Erythroblast (primary cell): ENCODE measurements at regions not wholly inside any gene's neighbourhood (a gene's known extent, or its start where the extent isn't known, plus 50 kb on each side); places are given as distances from the start of the nearest gene placed in this dataset.
"Not testable (repeated sequence)": the region's sequence is repeated elsewhere in the genome, so short reads cannot be mapped to it uniquely, and the experiment has no call there.

Experiments
- DNase-seq, 2 experiments: peaks; one replicate each; lab custom pipeline; 2025; lab: John Stamatoyannopoulos, UW
- POLR2A ChIP-seq: IDR thresholded peaks from 2 replicates; pipeline ENCODE4 v1.6.1; 2011; ENCODE audit warnings: mild to moderate bottlenecking, low read length

DNA sequence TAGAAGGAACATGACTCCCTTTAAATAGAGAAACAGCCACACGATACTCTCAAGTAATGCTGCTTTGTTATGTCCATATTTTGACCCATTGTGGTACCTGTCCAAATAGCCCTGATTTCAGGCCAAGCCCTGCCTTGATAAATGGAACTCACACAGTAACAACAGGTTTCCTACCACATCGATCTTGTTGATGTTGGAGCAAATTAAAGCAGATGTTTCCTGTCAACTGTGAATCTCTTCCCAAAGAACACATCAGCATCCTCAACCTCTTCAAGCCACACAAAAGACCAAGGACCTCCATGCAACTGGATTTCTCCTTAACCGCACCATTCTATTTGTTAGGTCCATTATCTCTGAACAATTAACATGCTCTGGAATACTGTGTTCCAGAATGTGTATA lies 109.5 kb downstream of the FOXD4L6 start:
- not testable (repeated sequence) for DNase-seq

DNA sequence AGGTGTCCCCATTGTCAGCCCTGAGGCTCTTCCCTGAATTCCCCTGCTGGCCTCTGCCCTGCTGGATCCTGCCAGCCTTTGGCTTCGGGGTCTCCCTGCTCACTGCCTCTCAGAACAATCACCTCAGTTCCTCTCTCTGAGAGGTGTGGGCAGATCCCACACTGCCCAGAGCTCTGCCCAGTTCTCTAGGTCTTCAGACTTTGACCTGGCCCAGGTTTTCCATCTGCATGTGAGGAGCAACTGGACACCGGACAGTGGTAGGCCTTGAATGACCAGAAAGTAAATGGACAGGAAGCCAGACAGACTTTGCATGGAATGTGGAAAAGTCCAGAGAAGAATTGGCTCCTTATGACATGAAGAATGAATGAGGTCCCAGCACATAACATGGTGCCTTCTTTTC lies 111.8 kb downstream of the FOXD4L6 start:
- not testable (repeated sequence) for DNase-seq

DNA sequence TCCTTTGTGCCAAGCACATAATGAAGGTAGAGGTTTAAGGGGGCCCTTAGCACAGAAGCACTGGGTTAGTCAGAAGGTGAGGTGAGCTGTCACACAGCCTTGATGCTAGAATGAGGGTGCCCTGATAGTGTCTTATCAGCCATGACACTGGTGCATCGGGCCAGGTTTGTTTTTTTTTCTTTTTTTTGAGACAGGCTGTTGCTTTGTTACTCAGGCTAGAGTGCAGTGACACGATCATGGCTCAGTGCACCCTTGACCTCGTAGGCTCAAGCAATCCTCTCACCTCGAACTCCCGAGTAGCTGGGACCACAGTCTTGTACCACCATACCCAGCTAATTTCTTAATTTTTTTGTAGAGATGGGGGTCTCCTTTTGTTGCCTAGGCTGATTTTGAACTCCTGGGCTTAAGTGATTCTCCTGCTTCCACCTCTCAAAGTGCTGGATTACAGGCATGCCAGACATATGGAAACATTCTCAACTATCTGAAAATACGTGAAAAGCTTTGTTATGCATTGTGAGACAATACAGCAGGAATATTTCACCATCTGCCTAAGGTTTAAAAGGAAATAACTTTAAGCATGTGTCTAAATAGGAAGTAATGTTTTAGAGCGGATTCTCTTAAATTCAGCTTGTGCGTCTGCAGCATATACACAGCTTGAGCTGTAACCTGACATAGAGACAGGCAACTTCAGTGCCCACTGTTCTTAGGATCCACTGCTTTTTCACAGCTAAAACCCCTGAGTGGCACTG lies 128.4 kb downstream of the FOXD4L6 start:
- not testable (repeated sequence) for DNase-seq

DNA sequence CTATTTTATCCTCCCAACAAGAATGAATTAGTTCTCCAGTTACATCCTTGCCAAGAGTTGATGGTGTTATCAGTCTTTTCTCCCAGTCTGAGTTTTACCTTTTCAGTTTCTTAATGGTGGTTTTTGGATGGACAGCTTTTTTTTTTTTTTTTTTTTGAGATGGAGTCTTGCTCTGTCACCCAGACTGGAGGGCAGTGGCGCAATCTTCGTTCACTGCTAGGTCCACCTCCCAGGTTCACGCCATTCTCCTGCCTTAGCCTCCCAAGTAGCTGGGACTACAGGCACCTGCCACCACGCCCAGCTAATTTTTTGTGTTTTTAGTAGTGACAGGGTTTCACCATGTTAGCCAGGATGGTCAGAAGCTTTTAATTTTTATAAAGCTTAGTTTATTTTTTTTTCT lies 133.0 kb downstream of the FOXD4L6 start:
- DNase-seq: not testable (repeated sequence)

DNA sequence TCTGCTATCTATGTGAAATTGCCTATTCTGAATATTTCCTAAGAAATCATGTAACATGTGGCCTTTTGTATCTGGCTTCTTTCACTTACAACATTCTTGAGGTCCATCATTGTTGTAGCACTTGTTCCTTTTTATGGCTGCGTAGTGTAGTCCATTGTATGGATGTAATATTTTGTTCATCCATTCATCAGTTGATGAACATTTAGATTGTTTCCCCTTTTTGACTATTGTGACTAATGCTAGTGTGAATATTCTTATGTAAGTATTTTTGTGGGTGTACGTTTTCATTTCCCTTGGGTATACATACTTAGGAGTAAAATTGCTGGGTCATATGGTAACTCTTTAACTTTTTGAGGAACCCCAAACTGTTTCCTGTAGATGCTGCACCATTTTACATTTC lies 134.6 kb downstream of the FOXD4L6 start:
- DNase-seq: not testable (repeated sequence)

DNA sequence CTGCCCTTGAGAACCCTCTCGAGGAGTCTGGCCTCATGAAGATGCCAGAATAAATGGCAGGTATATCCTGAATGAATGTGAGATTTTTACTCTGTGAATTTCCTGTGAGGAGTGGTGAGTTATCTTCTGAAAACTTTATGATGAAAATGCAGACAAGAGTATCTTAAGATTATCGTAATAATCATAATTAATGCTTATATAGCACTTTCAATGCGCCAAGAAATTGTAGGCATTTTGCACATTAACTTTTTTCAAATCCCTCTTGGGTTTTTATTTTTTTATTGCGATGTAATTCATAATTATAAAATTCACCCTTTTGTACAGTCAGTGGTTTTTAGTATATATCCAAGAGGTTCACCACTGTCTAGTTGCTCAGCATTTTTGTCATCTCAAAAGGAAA lies 135.1 kb downstream of the FOXD4L6 start:
- not testable (repeated sequence) for DNase-seq

DNA sequence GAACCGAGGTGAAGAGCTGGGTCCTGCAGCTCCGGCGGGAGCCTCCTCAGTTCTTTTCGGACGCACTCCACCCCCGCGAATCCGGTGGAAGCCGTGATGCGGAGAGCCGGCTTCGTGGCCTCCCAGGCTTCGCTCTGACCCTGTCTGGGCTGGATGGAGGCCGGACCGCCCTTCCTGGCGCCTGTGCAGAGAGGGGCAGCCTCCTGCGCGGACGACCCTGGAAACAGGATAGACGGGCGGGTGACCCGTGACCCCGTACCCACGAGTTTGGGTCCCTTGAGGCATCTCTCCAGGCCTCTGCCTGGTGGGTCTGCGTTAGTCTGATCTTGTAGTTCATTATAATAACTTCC lies 136.0 kb downstream of the FOXD4L6 start:
- TF ChIP-seq POLR2A: peak; percentile 45
- DNase-seq: not testable (repeated sequence)

DNA sequence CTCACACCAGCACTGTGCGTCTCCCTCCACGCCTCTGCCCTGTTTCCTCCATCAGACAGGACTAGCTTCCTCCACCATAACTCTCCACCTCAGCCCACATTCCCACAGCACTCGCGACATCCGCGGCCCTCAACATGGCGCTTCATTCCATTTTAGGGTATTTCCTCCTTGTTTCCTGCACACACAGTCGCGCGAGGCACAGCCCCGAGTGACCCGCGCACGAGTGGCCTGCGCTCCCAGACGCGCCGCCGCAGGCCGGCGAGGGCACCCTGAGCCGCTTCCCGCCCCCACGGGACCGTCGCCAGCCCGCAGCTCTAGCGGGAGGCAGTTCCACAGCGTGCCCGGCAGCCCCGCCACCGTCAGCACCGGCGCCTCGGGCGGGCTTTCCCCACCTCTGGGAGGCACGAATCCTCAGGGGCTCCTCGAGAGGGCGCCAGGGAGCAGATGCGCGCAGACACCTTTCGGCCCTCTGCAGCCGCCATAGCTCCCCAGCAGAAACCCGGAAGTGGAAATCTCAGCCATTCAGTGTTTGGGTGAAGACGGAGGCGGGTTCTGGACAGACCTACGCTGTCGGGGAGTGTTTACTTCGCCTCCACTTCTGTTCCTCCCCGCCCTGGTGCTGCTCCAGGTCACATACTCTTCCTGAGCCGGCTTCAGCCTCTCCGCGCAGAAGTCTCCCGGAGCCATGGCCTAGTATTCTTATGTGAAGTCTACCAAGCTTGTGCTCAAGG lies 136.6 kb downstream of the FOXD4L6 start:
- DNase-seq: not testable (repeated sequence)
- TF ChIP-seq POLR2A: peak; percentile 91

DNA sequence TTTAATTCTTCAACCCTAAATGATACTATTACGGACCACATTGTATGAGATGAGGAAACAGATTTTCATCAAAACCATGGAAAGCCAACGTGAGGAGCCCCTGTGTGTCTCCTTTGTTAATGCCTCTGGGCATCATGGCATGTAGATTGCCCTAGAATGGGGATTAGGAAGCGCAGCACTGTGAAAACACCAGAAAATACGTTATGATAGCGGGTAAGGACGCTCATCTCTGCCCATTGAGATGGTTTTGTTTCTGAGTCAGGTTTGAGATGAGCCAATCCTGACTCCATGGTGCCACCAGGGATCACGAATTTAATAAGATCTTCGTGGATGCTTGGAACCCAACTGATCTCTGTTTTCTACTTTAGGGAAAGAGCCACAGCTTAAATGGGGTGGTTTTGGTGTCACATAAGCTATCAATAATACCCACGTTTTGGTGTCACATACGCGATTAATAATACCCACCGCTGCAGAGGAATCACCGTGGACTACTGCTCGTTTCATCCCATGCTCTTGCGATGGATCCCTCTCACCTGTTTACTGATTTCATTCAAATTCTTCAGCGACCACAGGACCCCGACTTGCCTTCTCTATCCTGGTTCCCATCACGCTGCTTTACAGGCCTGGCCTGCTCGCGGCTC lies 137.3 kb downstream of the FOXD4L6 start:
- DNase-seq: not testable (repeated sequence)

DNA sequence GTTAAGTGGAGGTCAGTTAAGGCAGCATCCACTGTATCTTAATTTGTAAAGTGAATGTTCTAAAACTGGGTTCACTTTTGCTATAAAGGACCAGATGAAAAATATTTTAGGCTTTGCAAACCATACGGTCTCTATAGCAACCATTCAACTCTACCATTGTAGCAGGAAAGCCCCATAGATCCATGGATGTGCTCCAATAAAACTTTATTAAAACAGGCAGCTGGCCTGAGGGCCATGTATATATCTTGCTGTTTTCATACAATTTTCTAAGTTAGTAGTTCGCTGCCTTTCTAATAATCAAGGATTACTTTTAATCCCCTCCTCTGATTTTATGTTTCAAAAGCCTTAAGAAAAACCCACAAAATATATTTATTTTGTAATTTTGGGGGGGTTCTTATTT lies 142.1 kb downstream of the FOXD4L6 start:
- DNase-seq: not testable (repeated sequence)

DNA sequence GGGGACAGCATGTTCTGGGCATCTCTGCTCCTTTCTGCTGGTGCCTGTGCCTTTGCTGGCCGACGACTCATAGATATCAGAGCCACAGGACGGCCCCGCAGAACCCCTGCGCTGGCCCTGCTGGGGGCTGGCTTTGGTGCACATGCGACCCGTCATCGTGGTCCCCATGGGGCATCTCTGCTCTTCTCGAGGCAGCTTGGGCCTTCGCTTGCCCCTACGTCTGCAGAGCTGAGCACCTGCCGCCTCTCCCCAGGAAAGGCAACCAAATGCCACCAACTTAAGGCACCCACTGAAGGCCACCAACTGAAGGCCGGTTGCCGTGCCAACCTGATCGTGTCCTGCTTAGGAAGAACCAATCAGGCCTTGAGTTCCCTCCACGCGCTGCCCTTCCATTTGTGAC lies 153.1 kb downstream of the FOXD4L6 start:
- DNase-seq: not testable (repeated sequence)

DNA sequence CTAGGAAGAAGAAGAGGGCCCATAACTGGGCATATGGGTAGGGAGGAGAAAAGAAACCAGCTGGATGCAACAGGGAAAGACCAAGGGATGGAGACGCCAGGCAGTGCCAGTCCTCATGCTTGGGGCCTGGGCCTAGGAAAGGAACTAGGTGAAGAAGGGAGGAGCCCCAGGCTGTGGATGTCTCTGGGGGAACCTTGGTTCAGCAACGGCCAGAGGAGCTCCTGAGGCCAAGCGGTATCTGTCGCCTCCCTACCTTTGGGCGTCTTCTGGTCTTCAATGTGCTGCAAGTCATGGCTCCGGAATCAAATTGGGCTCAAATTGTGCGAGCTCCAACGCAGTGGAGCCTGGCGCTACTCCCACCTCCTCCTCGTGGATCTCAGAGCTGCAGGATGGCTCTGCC lies 153.6 kb downstream of the FOXD4L6 start:
- not testable (repeated sequence) for DNase-seq

DNA sequence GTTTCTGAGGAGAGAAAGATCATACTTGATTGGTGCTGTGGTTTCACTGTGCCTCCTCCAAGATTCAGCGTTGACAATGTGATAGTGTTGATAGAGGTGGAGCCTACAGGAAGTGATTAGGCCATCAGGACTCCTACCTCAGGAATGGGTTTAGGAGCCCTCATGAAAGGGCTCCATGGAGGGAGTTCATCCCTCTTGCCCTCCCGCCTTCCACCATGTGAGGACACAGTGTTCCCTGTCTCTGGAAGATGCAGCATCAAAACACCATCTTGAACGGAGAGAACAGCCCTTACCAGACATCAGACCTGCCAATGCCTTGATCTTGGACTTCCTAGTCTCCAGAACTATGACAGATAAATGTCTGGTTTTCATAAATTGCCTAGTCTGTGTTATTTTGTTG lies 156.7 kb downstream of the FOXD4L6 start:
- not testable (repeated sequence) for DNase-seq

DNA sequence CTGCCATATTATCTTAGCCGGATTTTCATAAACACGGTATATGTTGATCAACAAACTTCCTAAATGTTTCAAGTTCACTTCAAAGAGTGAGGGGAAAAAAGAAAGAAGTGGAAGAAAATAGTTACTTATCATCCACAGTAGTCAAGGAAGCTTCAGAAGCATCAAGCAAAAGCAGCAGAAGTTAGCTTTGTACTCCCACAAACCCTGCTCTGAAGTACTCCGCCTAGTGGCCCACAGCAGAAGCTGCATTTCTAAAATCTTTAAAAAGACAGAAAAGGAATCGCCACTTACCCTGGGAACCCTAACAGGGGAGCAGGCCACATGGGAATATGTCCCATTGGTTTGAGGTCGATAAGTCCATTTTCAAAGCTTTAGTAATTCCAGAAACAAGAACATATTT lies 158.1 kb downstream of the FOXD4L6 start:
- not testable (repeated sequence) for DNase-seq

DNA sequence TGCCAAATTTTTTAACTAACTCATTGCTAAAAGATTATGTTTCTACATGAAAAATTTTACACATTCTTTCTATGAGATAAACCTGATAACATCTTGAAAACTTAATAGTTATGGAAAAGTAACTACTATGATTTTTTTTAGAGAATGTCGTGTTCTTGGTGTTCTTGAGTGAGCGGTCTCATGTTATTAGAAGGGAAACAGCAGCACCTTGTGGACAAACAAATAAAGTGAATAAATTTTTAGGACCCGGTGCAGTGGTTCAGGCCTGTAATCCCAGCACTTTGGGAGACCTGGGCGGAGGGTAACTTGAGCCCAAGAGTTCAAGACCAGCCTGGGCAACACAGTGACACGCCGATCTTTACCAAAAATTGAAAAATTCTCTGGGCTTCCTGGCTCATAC lies 166.0 kb downstream of the FOXD4L6 start:
- not testable (repeated sequence) for DNase-seq

DNA sequence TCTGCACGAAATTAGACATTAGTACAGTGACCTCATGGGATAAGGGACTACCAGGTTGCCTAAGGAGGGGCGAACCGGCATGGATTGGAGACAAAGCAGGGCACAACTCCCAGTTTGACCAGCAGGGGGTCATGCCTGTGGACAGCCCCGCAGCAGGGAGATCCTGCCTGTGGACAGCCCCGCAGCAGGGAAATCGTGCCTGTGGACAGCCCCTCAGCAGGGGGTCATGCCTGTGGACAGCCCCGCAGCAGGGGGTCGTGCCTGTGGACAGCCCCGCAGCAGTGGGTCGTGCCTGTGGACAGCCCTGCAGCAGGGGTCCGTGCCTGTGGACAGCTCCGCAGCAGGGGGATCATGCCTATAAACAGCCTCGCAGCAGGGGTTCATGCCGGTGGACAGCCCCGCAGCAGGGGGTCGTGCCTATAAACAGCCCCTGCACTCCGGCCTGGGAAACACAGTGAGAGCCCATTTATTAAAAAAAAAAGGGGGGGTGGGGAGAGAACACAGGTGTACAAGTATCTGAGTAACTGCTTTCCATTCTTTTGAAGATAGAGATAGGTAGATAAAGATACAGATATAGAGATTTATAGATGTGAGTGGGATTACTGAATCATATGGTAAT lies 176.5 kb downstream of the FOXD4L6 start:
- not testable (repeated sequence) for DNase-seq

DNA sequence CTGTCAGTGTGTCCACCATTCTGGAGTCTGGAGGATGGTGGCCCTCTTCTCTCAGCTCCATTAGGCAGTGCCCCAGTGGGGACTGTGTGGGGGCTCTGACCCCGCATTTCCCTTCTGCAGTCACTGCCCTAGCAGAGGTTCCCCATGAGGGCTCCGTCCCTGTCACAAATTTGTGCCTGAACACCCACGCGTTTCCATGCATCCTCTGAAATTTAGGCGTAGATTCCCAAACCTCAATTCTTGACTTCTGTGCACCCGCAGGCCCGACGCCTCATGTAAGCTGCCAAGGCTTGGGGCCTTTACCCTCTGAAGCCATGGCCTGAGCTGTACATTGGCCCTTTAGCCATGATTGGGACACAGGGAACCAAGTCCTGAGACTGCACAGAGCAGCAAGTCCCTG lies 182.3 kb downstream of the FOXD4L6 start:
- DNase-seq: not testable (repeated sequence)

DNA sequence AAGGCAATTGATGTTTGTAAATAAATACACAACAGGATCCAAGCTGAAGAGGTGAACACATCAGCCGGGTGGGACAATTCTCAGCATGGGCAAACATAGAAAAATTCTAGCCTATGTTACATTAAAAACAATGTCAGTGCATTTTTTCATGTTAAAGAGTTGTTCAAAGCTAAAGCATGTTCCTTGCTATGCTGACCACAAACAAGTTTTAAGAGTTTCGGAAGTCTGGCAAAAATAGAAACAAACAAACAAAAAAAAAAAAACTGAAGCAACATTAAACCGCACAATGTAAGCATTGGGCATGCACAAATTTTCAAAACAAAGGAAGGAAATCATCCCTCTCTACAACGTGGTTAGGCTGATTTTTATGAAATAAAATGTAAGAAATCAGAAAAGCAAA lies 185.8 kb downstream of the FOXD4L6 start:
- not testable (repeated sequence) for DNase-seq

DNA sequence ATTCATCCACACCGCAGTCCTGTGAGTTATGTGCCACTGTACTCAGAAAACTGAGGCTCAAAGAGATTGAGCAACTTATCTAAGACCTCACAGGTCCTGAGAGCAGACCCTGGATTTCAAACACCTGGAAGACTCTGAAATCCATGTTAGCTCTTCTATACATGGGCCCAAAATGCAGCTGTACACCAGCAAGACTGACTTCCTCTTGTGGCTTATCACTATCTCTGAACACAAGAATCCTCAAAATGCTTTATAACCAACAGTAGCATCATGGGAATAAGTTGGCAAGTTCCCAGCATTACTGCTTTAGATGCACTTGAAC lies 188.6 kb downstream of the FOXD4L6 start:
- DNase-seq: not testable (repeated sequence)

DNA sequence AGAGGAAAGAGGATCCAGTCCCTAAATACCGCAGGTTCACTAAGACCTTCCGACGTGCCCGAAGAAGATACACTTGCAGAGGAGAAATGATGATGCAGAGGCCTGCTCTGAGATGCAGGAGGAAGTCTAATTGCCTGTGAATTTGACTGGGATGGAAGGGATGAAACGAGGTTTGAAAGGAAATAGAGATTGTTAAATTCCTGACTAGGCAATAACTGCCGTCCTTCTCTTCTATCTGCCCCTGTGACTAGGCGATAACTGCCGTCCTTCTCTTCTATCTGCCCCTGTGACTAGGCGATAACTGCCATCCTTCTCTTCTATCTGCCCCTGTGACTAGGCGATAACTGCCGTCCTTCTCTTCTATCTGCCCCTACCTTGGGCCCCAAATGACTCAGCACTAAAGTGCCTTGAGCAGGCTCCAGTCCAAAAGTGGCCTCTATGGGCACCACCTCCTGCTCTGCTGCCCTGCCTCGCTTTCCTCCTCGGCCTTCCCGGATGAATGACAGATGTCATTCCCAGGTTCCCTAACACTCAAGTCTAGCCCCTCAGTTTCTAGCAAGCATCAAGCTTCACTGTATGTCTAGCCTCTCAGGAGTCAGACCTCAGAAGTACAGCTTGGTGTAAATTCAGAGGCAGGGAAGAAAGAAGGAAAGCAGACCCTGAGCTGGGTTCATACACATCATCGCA lies 189.1 kb downstream of the FOXD4L6 start:
- DNase-seq: not testable (repeated sequence)
